ENCODE measurements at regions not wholly inside any gene's neighbourhood (a gene's known extent, or its start where the extent isn't known, plus 50 kb on each side); places are given as distances from the start of the nearest gene placed in this dataset.

DNA sequence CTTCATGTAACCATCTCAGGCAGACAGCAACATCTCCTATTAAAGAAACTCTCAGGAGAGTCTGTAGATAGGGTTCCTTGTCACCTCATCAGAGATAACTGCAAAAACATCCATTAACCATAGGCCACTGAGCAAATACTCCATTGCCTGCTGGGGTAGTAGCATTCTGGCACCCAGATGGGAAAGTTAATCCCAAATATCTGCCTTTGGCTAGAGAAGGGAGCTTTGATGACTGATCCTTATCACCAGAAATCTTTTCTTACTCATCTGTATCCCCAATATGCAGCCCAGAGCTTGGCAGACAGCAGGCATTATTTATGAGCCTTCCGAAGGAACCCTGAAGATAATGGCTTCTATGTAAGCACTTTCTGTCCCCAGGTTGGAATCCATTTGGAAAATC lies 173.1 kb downstream of the MFSD1 start:
- DNase-seq = no peak

DNA sequence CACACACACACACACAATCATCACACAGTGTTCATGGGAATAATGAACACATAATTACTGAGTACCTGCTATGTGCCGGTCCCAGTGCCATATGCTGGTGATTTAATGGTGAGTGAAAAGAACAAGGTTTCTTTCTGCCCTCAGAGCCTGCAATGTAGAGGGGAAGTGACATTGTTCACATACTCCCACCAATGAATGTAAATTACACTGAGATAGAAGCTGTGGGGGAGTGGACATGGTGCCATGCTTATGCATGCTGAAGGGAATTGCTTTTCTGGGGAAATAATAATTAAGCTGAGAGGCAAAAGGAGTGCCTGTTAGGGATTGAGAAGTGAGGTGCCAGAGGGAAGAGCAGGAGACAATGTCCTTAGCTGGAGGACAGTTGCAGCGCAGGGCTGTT lies 175.1 kb downstream of the MFSD1 start:
- DNase-seq = no peak

DNA sequence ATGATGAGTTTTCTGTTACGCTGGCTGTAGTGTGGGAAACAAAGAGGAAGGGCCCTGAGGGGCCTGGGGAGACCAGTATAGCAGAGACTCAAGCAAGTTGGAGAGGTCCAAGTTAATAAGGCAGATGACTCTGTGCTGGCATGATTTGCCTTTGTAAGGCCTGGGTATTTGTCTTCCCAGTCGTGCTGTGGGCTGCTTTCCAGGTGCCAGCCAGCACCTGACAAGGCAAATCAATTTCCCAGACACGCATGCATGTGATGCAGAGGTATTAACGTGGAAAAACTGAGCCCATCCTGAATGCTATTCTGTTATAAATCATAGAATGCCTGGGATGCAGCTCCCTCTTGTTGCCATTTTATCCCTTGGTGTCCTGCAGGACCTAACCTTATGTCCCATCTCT lies 175.6 kb downstream of the MFSD1 start:
- no peak for DNase-seq

DNA sequence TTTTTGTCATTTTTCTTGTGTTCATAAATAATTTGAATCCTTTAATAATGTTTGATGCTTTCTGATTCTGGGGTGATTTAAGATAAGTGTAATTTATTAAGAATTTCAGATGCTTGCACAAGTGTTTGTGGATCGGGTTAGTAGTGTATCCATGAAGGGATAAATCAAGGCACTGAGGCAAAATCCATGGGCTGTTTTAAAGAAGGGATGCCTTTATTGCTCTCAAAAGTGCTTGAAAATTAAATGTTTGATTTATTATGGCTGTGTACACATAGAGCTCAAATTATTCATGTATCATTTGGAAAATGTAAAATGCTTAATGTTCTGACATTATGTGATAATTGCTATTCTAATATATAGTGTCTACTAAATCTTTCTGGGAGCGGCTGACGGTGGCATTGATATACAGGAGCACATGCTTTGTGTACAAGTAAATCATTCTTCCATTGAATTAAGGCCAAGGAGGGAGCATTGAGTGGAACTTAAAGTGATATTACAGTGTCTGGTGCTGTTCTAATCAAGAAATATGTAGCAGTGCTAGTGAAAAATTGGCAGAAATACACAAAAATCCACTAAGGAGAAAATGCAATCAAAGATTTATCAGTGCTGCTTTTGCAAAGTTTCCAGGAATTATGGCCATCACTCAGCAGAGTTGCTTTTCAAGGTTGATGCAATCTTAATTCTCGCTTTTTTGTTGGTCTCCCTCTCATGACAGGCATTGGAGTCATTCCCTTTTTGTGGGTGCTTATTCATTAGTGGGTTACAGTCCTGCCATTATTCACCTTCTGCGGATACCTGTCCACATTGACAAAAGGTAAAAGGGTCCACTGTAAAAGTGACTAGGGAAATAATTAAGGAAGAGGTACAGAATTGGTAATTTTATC lies 181.6 kb downstream of the MFSD1 start:
- no peak for DNase-seq

DNA sequence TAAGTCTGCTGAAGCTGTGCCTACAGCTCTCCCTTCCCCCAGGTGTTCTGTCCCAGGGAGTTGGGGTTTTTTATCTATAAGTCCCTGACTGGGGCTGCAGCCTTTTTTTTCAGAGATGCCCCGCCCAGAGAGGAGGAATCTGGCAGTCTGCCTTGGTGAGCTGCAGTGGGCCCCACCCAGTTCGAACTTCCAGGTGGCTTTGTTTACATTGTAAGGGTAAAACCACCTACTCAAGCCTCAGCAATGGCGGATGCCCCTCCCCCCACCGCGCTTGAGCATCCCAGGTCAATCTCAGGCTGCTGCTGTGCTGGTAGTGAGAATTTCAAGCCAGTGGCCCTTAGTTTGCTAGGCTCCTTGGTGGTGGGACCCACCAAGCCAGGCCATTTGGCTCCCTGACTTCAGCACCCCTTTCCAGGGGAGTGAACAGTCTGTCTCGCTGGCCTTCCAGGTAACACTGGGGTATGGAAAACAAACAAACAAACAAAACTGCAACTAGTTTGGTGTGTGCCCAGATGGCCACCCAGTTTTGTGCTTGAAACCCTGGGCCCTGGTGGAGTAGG lies 189.4 kb downstream of the MFSD1 start:
- DNase-seq = no peak

DNA sequence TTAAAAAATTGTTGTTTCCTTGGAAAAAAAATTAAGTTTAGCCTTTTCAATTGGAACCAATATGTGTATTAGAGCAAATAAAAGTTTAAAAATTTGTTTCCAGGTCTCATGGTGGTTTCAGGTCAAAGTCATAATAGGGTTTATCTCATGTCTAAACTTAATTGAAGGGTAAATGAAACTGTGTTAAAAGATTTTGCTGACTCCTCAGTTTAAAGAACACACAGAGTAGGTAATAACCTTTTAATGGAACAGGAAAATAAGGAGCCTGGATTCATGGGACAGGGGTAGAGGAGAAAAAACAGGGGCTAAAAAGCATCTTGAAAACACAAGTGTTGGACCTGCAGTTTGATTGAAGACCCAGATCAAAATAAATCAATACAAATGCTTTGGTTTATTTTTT lies 190.6 kb downstream of the MFSD1 start:
- DNase-seq = no peak

DNA sequence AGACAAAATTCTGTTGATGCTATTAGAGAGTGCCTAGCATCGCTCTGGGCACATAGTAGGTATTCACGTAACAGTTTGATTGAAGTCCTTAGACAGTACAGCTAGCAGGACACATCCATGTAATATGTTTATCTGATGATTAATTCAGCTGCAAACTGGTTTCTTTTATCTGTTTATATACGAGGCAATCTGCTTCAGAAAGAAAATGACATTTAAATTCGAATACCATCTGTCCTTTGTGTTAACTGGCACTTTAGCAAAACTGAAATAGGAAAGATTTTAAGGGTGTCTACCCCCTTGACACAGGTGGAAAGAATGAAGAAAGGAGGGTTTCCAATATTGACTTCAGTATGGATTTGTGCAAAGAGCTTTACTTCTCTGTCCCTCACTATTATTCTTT lies 192.5 kb downstream of the MFSD1 start:
- DNase-seq = no peak

DNA sequence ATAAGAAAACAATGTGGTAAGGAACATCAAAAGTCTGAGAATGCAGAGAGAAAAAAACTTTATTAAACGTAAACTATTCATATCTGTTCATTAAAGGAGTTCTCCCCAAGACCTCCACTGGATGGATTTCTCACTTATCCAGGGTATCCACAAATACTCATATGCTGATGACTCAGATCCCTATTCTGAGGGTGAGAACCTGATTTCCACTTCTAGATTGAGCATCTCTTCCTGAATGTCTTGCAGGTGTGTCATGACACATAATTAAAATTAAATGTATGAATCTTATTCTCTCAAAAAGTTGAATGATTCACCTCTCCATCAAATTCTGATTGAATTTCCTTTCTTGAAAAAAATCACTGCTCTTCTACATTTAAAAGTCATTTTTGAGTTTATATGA lies 199.9 kb downstream of the MFSD1 start:
- DNase-seq = no peak

DNA sequence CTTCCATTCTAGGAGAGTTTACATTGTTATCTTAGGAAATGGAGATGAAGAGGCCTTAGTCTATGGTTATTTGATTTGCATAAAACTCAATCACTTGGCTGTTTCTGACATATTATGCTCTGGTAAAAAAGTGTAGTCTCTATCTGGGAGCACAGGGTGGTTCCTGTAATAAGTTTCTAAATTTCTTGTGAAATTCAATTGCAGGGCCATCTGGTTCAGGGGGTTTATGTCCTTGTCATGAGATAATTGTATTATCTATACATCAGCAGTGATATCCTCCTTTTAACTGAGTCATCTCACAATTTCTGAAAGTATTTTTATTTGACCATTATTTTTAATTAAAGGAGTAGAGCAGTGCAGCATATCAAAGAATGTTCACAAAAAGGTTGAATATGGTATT lies 203.3 kb downstream of the MFSD1 start:
- DNase-seq = no peak

DNA sequence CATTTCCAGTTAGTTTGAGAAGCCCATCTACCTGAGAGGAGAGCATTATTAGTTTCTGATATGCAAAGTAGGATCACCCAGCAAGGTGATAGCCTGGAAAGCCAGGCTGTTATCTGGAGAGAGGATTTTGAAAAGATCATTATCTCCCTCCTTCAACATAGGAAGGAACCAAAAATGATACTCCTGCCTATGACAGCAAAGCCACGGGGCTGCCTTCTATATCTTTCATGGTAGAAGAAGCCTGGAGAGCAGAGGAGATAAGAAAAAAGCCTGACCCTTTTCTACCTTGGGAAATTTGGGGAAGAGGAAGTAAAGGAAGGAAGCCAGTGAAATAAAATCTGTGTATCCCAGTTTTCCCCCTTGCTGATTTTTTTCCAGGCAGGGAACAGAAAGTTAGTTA lies 205.5 kb downstream of the MFSD1 start:
- no peak for DNase-seq

DNA sequence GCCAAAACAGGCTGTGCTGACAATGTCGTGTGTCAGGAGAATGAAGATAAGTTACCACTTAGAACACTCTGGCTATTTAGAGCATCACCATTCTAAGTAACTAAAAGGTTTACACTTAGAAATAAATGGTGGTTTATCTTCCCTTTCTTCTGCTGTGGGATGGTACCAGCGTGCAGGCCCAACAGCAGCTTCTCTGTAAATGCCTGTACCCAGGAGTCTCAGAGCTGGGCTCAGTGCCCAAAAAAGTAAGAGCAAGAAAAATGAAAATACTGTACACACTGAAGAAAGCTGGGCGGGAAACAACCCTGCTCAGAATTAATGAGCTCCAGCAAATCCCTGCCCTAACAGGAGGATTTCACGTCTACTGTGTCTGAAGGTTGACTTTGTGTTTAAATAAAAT lies 206.5 kb downstream of the MFSD1 start:
- DNase-seq = no peak

DNA sequence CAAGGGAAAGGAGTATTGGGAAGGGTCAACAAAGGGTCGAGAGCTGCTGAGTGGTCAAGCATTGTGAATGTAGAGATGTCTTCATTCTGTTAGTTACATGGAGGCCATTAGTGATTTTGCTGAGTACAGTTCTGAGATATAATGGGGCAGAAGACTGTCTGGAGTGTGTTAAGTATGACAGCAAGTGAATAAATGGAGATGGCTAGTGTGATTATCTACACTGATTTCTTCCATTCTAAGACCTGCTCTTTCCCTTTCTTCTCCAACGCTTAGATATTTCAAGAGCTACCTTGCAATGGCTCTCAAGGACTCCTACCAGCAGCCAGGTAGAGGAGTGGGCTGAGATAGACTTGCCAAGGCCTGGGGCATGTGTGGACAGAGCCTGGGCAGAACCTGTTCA lies 216.5 kb downstream of the MFSD1 start:
- DNase-seq = no peak

DNA sequence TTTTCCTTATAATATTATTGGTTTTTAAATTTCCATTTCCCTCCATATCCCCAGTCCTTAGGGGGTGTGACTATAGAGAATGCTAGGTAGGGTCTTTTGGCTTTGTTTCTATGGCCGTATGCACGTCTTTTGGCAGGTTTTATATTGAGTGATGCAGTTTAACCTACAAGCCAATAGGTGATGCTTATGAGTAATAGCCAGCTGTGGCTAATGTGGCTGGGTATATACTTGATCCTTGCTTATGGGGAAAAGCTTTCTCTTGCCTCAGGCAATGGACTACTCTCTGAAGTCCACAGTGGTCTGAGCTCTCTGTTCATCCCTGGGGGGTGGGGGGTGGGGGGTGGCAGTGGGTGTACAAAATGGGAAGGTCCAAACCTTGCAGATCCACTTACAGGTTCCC lies 223.9 kb downstream of the MFSD1 start:
- no peak for DNase-seq

DNA sequence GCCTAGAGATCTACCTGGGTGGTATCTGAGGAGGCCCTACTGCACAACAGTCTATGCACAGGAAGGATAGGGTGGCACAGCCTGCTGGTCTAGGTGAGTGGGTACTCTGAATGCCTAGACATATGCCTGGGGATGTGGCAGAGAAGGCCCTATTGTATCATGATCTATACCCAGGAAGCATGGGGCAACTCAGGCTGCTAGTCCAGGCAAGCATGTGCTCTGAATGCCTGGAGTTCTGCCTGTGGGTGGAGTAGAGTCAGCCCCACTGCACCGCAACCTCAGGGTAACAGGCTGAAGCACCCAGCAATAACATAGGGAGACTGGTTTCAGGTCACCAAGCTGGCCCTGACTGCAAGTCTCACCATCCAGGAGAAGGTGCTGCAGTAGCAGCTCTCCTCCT lies 224.7 kb downstream of the MFSD1 start:
- no peak for DNase-seq

DNA sequence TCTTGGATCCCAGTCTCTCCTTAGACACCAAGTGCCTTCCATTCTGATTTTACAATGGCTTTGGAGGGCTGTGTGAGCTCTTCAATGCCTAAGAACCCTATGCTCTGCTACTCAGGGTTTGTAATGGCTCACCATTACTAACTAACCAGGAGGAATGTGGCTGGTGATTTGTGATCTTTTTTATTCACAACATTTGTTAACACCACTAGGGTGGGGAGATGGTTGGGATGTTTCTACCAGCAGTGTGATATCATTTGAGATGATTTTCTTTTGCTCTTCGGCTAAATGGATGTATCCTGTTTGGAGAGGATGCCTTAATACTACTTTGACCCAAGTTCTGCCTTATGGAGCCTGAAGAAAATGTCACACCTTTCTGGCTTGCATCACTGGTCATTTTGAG lies 226.9 kb downstream of the MFSD1 start:
- DNase-seq = no peak

DNA sequence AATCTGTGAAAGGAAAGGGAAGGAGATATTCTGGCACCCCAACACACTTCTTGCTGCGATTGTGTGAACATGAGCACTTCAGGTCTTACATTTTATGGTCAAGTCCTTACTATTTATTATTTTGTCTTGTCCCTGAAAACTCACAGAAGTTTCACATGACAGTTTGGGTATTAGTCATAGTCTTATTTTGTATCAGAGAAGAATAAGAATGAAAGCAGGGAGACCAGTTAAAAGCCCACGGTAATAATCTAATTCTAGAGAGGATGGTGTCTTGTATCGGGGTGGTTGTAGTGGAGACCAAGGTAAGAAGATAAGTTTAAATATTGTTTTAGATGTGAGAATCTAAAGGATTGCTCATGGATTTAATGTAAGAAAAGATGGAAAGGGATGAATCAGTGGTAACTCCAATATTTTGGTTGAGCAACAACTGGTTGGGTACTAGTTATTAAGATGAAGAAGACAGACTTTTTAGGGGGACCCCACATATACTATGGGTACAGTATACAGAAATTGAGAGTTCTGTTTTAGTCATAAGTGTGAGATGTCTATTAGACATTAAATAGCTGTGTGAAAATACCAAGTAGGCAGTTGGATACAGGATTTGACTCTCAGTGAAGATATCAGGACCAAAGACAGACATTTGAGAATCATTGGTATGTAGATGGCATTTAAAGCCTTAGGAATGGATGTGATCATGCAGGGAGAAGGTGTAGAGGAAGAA lies 227.6 kb downstream of the MFSD1 start:
- DNase-seq = no peak

DNA sequence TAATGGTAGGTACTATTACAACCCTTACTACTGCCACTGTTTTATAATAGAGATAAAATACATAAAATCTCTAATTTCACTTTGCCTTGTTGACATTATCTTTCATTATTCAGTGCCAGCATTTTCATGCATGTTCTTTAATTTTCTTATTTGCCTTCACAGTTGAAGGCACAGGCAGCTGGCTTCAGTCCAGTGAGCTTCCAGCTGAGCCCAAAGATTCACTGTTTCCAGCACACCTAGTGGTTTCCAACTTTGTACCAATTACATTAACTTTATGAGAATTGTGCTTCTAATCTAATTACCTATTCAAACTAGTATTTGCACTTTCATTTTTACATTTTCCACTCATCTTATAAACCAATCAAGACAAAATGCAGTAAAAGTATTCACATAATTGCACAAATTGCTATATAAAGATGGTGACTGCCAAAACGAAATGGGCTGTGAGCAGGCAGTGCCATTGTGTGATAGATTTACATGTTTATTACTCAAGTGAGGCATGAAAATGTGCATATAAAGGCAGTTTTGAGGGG lies 228.3 kb downstream of the MFSD1 start:
- no peak for DNase-seq

DNA sequence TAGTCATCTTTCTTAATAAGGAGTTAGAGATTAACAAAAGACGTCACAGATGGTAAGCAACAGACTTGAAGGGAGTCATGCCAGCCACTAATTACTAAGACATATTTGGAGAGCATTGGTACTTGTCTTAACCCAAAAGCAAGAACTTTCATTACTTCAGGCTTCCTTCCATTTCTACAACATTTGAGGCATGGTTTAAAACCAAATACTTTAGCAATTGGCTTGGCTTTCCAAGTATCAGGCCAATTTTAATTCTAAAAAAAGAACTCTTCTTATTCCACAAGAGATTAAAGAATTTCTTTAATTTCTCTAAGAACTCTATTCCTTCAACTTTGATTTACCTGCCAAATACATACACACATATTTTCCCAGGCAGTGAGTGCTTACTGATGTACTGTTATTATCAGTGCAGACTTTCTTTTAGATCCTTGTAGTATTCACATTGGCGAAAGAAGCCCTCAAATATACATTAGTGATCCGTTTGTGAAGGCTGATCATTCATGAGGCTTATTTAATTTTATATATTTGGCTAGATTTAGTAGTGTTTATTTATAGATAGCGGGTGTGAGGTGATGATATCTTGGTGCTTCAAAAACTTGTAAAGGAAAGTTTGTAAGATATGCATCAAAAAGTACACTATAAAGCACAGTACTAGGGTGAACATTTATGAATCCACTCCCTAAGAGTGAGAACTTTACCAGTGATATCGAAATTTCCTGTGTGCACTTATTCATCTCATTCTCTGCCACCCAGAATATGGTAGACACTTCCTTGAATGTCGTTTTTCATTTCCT lies 229.2 kb downstream of the MFSD1 start:
- no peak for DNase-seq

DNA sequence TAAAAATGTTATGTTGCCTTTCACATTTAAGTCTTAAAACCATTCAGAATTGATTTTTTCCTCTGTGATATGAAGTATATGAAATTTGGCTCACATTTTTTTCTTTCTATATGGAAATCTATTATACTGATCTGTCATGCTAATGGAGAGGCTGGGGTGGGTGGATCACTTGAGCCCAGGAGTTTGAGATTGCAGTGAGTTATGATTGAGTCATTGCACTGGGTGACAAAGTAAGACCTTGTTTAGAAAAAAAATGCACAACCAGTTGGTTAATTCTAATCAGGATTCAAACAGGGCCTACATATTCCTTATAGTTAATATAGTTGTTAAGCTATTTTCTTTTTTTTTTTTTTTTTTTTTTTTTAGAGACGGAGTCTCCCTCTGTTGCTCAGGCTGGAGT lies 230.5 kb downstream of the MFSD1 start:
- DNase-seq = no peak

DNA sequence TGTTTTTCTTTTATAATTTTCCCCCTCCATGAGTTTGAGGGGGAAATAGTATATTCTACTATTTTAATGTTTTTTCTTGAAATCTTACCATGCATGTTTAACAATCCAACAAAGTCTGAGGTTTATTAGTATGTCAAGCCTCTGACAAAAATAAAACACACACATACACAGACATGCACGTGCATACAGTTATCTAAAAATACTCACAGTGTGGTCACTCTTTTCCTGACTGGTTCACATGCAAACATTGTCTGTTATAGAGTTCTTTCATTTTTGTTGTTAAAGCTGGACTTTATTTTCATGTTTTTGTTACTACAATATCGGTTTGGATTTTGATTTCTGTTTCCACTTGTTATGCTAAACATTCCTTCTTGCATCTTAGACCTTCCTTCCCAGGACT lies 236.6 kb downstream of the MFSD1 start:
- no peak for DNase-seq

DNA sequence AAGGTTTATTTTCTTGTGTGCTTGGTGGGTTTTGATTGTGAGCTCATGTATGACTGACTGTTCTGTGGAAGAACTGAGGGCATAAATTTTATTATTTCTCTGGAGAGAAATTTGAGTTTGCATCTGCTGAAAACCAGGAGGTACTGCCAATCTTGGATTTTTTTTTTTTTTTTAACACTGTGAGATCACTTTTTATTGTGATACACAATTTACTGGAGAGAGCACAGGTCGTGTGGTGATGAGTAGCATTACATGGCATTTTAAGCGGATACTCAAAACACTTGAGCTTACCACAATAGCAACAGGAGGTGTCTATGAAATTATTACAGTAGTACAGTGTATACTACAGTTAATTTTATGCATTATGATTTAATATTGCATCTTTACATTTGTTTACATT lies 237.4 kb downstream of the MFSD1 start:
- no peak for DNase-seq

DNA sequence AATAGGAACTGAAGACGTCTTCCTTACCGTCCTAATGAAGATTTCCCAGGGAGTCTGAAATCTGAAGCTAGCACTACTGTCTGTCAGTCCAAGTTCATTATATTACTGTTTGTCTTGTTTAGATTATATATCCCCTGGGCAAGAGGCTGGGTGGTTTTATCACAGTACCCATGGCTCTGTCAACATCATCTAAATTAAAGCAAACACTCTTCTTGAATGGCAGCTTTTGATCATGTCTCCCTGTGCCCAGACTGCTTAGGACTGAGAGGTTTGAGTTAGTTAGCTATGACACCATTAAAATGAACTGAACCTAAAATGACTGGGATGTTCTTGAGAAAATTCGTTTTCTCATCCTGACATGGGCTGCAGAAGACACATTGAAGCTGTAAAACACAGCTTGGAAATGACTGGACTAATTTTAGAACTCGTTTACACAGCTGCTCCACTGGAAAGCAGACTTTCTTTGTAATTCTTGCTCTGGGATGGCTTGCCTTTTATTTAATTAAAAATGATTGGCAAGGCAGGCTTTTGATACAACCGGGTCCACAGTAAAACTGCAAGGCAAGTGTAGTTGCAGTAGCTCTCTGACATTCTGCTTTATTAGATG lies 243.5 kb downstream of the MFSD1 start:
- DNase-seq = no peak

DNA sequence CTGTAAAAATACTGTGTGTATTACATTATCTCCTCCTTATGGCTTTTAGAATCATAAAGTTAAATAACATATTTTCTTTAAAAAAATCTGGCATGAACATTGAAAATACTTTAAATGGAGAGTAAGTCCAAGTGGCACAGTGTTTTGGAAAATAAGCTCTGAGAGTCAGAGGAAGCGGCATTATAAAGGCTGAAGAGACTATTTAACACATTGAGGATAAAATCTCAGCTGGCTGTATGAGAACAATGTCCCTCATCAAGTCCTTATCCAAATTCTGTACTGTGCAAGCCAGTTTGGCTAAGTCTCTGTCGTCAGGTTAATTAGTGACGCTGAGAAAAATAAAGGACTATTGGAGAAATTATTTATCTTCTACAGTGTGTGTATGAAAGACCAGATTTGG lies 245.5 kb downstream of the MFSD1 start:
- DNase-seq = no peak

Data from T-helper 1 cell (primary cell).